Neural progenitor cell (in vitro differentiated cells): ENCODE measurements at regions not wholly inside any gene's neighbourhood (a gene's known extent, or its start where the extent isn't known, plus 50 kb on each side); places are given as distances from the start of the nearest gene placed in this dataset.

Source experiments
- EZH2 ChIP-seq: fragments of 200-600 bp; sonication (generic); IDR thresholded peaks from 2 replicates; pipeline ENCODE4 v1.6.1; 2017; ENCODE audit warnings: antibody characterized with exemption, mild to moderate bottlenecking, moderate library complexity
- EZH2phosphoT487 ChIP-seq: fragments of 200-600 bp; sonication (generic); IDR thresholded peaks from 2 replicates; pipeline ENCODE4 v1.6.1; 2017; ENCODE audit warnings: antibody characterized with exemption
- TF ChIP-seq, protein P1 (sequence below): fragments of 200-600 bp; sonication (generic); IDR thresholded peaks from 2 replicates; pipeline ENCODE4 v1.5.1; 2017; ENCODE audit warnings: antibody characterized with exemption, mild to moderate bottlenecking

DNA sequence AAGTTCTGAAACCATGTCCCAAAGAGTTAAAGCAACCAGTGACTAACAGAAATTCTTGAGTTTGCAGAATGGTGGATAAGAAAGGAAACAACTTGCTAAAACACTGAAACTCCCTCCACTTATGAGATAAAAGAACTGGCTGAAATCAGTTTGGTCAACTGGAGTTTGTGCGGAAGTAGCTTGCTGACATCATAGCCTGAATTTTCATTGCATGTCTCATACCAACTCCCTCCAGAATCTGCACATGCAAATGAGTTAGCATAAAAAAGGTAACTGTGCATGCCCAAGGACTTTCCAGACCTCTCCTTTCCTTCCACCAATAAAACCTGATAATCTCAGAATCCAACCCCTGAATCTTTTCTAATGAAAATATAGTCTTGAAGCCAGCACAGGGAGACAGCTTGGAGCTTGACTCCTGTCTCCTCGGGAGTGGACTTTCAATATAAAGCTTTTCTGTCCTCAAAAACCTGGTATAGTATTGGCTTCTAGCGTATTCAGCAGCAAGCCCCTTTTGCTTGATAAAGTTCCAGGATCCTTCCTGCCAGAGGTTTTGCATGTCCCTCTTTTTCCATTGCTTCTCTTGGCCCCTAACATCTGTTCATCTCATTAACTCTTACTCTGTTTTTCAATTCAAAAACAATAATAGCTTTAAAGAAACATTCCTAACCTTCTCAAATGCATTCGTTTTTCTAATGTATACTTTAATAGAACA lies 785.8 kb upstream of the ADGRL4 start:
- TF ChIP-seq, protein P1, sequence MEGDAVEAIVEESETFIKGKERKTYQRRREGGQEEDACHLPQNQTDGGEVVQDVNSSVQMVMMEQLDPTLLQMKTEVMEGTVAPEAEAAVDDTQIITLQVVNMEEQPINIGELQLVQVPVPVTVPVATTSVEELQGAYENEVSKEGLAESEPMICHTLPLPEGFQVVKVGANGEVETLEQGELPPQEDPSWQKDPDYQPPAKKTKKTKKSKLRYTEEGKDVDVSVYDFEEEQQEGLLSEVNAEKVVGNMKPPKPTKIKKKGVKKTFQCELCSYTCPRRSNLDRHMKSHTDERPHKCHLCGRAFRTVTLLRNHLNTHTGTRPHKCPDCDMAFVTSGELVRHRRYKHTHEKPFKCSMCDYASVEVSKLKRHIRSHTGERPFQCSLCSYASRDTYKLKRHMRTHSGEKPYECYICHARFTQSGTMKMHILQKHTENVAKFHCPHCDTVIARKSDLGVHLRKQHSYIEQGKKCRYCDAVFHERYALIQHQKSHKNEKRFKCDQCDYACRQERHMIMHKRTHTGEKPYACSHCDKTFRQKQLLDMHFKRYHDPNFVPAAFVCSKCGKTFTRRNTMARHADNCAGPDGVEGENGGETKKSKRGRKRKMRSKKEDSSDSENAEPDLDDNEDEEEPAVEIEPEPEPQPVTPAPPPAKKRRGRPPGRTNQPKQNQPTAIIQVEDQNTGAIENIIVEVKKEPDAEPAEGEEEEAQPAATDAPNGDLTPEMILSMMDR = no peak
- TF ChIP-seq EZH2phosphoT487 (no peak), EZH2 (no peak)
